ENCODE measurements at regions not wholly inside any gene's neighbourhood (a gene's known extent, or its start where the extent isn't known, plus 50 kb on each side); places are given as distances from the start of the nearest gene placed in this dataset.

DNA sequence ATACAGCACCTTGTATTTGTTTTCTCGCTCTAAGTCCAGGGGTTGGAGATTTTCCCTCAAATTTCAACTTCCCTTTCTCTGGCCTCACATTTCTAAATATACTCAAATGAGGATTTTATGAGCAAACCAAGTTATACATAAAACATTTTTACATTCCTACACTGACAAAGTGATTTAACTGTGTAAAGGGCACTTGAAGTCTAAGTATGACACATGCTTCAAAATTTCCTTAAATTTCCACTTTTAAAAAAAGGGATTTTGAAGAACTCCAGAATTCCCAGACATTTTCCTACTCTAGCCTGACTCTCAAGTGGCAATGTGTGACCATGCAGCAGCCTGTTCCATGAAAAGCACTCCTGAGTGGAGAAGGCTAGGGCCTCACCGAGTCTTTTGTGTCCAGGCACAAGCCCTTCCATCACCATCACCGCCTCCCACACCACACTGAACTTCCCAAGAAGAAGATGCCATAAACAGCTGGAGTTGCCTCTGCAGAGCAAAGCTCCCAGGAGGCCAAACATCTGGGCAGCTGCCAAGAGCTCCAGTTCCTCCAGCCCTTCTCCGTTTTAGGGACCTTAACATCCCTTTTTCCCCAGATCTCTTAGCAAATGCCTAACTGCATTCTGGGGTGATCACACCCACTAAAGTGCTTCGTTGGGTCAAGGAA is 68.9 kb downstream of the NCR2 start:
- DNase-seq = no peak

DNA sequence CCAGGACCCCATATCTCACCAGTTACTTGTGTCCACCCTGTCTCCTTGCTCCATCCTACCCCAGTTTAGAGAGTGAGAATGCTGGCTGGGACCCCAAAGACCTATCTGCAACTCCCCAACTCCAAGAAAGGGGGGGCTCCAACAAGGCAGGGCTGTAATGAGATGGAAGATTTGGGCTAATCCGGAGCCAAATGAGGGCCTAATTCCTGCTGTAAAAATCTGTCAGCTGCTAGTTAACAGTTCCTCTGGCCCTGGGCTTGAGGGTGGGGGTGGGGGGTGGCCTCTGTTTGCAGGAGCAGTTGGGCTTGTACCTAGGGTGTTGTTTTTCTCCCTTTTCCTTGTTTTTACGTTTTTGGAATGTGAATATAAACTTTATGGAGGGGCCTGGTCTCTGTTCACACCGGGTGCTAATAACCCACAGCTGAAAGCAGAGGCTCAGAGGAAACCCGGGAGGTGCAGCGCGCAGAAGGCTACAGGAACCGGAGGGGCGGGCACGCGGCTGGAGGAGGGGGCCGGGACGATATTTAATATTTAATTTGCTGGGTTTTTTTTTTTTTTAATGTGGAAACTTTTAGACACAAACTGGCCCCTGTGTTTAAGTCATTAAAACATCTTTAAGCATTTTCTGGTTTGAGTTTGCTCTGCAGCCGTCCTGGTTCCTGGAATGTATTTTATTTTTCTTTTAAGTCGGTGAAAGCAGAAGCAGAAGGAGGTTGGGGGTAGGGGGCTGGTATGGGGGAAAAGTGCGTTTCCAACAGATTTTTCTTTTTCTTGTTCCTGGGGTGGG is 70.7 kb downstream of the NCR2 start:
- no peak for DNase-seq

DNA sequence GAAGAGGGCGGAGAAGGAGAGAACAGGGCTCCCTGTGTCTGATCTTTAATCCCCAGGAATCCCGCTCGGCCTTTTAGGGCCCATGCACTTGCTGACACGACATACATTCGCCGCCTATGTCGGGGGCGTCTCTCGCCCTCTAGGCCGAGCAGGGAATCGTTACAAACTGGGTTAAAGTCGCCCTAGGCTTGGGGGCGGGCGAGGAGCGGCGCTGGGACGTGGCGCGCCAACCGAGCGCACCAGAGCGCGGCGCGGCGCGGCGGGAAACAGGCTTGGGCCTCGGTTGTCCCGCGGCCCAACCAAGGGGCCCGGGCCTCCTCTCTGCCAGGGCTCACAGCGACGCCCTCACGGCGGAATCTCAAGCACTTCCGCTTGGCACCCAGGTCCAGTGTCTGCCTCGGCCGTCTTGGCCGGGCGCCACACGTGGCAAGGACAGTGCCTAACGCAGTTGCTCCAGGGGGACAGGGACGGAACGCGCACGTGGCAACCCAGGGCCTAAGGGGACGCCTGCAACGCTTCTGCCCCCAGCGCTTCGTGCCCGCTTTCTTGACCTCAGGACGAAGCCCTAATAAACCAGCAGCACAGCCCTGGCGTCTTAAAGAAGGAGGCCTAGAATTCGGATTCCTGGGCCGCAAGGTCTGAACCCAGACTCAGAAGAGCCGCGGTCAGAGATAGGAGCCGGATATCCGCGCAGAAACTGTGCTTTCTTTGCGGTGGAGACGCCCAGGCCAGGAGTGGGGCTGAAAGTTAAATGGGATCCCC is 71.5 kb downstream of the NCR2 start:
- no peak for DNase-seq

DNA sequence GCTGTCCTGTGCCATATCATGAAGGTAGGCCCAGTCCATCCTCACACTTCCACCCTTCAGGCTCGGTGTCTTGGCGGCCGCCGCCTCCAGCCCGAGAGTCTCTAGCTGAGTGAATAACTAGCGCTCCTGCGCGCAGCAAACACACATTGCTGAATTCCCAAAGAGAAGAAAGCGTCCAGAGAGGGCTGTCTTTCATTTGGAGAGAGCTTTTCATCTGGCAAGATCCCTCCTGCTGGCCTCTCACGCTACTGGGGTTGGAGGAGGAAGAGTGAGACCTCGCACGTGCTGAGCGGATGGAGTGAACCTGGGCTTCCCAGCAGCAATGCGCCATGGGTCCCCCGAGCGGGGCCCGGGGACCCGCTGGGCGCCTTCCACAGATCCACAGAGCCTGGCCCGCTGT is 73.2 kb downstream of the NCR2 start:
- no peak for DNase-seq

DNA sequence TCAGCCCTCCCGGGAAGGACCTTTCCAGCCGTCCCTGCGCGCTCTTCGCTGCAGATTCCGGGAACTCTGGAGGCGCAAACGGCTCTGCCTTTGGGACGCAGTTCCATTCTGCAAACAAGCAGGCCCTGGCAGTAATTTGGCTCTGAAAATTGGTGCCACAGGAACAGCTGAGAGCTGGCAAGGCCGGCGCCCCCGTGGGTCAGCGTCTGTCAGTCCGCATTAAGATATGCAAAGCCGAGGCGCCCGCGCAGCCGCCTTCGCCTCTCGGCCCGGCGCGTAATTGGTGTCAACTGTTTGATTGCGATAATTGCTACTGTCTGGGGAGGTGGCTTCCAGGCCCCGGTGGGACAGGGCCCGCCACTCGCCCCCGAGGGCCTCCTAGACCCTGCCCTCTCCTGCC is 73.6 kb downstream of the NCR2 start:
- DNase-seq = no peak

DNA sequence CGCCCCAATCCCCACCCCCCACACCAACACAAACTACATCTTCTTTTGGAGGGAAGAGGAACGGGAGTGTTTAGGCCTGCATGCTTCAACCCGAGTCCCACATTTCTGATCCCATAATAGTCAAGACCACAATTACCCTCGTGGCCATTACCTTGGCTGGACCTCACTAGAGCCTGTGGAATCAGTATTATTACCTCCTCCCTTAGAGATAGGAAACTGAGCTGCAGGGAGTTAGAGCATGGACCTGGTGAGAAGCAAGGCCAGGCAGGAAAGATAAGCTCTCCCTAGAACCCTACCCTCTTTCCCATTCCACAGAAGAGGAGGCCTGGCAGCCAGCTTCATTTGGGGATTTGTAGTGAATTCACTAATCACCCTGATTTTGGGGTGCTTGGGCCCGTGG is 74.1 kb downstream of the NCR2 start:
- no peak for DNase-seq

DNA sequence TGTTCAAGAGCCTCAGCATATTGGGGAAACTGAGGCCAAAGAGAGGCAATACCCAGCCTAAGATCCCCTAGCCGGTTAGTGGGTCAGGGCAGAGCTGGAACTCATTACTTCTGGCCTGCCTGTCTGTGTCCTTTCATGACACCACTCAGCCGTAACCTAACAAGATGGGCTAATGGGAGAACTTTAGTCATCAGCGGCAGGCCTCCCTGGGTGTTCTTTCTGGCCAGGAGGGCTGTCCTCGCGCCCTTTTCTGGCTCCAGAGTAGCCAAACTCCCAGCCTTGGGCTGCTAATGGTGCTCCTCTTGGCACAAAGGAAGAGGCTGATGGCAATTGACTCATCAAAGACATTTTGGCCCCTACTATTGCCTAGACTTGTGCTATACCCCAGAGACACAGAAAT is 76.6 kb downstream of the NCR2 start:
- no peak for DNase-seq

DNA sequence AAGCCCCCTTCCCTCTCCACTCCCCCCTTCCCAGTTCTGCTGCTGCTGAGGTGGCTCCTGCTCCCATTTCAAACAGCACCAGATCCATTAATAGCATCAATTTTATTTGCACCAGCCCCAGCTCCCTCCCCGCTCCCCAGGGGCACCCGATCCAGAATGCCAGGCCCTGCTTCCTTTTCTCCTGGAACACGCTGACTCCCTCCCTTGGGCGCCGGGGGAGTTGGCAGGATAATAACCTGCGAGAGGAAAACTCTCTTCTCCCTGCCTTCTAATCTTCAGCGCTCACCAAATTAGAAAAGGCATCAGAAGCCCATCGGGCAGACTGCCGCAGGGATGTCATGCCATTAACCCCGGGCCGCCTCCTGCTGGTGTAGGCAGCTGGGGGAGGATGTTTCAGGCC is 77.8 kb downstream of the NCR2 start:
- no peak for DNase-seq

DNA sequence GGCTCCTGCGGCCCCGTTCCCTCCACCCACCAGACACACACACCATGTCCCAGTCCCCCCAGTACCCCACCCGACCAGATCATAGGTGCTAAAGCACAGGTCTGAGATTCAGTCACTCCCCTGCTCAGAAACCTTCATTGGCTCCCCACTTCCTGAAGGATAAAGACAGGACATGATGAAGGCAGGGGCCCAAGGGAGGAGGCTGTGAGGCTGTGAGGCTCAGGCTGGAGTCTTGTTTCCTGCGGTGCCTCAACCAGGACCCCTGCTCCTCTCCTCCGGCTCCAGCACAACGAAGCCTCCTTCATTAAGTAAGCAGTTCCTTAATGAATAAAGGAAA is 81.1 kb downstream of the NCR2 start:
- no peak for DNase-seq

DNA sequence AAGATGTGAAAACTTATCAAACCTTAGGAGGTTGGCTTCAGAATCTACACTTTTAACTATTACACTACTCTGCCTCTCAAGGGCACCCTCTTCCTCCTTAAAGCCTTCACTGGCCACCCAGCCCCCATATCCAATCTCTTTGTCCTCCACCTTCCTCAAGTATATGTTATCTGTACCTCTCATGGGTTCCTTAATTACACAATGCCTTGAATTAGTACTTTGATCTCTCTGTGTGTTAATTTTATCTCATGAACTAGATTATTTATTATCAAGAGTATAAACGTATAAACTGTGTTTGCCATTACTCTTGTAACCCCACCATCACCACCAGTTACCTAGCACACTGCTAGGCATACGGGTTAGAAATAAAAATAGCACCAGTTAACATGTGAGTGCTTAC is 83.3 kb downstream of the NCR2 start:
- no peak for DNase-seq

DNA sequence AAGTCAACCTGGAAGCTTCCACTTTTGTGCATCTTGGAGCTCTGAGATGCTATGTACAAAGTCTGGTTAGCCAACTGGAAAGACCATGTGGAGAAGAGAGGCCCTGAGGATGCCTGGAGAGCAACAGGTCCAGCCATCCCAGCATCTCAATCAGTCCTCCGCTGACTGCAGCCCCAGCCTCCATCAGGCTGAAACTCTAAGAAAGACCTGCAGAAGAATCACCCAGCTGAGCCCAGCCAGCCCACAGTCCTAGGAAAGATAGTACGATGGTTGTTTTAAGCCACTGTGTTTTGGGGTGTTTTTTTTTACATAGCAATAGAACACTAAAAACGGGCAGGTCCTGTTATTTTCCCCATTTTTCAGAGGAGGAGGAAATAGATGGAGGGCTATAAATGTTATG is 84.0 kb downstream of the NCR2 start:
- no peak for DNase-seq

DNA sequence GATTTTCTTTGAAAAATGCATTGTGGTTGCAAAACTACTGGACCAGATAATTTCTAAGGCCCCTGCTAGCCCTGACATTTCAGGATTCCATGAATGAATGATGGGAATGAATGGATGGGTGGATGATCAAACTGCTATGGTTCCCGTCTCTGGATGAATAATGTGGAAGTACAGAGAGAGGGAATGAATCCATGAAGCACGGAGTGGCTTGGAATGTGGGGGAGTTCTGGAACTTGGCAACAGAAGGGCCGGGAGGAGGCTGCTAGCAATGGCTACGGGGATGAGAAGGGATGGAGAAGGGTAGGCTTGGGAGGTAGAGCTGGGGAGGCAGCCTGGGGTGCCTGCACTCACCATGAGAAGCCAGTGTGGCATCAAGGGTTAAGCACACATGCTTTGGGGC is 84.8 kb downstream of the NCR2 start:
- no peak for DNase-seq

DNA sequence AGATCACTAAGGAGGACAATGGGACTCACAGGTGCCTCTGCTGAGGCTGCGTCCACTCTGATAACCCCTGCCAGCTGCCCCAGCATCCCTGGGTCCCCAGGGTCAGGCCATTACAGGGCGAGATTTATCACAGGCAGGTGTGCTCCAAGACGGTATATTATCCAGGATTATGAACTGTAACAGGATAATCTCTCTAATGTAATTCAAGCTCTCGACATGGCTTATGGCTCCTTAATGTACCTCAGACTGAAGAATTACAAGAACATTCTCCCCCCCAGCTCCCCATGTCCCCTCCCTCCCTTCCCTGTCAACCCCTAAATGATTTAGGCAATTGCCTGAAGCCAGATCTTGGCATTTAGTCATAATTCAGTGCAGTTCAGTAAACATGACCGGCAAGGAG is 86.8 kb downstream of the NCR2 start:
- DNase-seq = peak; percentile 92

DNA sequence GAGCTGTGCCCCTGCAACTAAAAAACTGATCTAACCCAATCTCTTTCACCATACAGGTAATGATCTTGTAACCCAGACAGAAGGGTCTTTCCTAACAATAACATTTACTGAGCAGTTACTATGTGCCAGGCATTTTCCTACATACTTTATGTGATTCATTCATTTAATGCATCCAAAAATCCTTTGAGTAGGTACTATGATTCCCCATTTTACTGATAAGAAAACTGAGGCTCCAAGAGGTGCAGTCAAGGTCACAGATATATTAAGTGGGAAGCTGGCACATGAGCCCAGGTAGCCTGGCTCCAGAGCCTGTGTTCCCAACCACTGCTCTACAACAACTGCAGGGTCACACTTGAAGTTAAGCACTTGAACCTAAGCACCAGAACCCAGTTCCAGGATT is 87.6 kb downstream of the NCR2 start:
- no peak for DNase-seq

DNA sequence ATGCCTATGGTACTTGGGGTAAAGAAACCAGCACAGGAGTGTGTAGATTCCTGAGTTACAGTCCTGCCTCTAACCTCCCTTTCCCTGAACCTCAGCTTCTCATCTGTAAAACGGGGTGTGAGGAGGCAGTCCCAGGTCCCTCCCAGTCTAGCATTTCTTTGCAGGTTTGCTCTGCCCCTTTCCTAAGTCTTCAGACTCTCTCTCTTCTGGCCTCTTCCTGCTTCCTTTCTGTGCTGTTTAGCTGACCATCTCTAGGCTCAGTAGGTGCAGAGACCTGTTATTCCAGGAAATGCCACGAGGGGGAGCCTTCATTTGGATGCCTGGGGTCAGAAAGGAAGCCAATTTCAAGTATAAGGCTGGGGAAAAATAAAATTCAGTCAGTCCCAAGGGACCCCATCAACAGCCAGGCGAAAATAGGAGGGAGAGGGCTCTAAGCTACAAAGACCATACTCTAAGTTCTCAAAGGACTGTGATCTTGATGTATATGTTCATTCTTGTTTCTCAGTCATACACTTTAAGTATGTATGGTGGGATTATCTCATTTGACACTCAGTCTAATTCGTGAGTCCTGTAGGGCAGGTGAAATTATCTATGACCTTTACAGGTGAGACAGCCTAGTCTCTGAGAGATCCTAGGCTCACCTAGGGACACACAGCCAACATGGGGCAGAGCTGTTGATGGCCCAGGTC is 89.1 kb downstream of the NCR2 start:
- DNase-seq = peak; percentile 81

DNA sequence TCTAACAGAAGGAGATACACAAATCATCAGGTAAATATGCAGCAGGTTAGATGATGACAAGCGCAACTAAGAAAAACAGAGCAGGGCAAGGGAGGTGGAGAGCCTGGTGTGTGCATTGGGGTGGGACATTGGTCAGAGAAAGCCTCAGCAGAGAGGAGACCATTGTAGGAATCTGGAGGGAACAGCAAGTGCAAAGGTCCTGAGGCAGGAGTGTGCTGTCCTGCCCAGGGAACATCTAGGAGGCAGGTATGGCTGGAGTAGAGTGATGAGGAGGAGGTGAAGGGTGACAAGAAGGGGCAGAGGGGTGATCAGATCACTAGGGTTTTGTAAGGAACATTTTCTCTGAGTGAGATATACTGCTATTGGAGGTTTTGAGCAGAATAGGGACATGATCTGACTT is 90.1 kb downstream of the NCR2 start:
- no peak for DNase-seq

DNA sequence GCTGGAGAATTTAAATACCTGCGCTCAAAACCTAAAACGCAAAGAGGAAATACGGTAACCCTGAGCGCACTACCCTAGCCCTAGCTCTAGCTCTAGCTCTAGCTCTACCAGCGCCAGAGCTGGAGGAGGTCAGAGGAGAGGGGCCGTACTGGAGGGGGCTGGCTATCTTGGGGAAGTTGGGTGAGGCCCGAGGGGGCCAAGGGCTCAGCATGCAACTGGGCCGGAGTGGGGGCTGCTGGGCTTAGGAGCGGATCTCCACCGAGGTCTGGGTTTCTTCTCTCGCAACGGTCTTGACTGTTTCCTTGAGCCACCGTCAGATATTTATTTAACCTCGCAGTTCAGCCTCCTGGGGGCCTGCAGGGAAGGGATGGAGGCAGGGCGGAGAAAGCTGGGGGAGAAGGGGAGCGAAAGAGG is 91.0 kb downstream of the NCR2 start:
- peak; percentile 20 for DNase-seq

DNA sequence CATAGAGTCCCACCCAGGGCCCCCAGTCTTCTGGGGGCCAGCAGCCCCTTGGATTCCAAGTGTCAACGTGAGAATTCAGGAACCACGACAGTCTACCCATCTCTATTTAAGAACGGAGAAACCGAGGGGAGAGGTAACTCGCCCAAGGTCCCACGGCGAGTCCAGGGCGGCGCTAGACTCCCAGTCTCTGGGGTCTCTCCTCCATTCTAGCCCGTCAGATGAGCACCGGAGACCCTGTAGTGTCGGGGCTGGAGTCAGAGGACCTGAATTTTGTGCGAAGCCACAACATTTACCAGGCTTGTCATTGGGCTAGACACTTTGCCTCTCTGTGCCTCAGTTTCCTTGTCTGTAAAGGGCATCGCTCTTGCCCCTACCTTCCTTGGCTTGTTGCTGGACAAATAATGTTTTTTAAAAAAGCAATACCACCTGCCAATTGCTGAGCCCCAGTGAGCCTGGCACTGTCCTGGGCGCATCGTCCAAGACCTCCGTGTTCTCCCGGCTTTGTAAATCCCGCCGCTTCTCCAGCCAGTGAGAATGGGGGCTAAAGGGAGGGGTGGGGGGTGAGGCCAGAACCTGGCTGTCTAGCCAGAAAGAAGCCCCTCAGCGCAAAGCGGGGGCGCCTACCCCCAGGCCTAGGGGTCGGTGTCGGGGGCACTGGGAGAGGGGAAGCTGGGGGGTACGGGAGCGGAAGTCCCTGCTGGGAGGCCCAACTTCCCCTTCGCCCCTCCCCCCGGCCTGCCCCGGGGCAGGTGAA is 91.7 kb downstream of the NCR2 start:
- DNase-seq = no peak

DNA sequence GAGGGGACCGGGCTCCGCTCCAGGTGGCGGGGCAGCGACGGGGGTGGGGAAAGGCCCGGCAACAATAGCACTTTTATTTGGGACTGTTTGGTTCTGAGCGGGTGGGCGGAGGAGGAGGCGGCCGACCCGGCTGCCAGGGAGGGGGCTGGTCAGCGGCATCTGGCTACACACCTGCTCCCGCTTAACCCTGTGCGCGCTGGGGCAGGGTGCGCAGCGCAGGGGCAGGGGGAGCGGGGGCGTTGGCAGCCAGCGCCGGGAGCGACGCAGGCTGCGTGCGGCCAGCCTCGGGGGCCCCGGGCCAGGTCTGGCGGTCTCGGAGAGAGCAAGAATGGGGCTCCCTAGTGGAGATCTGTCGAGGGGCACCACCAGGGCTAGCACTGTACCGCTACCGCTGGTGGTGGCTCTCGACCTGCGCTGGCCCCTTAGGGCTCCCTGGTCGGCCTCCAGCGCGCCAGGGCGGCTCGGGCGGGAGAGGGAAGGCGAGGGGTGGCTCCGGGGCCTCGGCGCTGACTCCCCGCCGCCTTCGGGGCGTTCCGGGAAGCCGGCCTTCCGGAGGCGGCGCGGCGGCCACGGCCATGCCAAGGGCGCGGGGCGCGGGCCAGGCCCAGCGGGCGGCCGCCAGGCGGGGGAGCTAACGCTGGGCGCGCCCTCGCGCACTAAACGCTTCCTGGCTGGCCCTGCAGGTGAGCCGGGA is 92.4 kb downstream of the NCR2 start:
- DNase-seq = peak; percentile 89

DNA sequence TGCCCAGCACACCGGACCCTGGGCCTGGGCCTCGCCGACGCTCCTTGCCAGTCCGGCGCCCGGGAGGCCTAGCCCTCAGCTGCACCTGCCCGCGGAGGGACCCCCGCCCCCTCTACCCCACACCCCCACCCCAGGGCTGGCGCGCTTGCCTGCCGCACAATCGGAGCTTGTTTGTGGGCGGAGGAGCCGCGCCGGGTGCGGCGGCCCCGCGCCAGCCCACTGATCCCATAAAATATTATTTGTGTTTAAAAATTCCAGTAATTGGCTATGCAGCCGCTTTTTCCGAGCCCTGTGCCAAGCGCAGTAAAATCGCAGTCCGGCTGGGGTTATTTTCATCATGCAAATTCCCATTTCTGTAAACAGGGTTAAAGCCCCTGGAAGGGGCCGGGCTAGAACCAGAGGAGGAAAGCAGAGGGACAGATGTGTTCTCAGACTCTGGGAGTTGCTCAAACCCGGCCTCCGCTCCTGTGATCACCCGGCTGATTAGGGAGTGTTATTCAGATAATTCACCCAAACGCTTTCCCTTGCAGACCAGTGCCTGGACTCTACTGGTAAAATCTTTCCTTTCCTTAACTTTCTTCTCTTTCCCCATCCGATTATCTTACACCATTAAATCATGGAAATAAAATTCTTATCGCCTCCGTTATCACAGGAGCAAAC is 93.1 kb downstream of the NCR2 start:
- peak; percentile 60 for DNase-seq

DNA sequence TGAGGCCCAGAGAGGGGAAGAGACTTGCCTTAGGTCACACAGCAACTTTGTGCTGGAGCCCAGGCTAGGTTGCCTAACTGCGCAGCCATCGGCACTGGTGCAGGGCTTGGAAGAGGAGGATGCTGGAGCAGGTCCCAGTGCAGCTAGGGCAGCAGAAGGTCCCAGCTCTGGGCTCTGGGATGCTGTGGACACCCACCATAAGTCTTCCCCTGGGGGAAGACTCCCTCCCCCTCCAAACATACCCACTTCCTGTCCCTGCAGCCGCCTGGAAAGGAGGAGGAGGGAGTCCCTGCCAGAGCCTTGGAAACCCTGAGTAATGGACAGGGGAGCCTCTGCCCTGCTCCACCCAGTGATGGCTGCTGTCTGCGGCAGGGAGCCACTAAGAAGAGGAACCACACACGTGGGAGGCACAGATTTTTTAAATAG is 93.6 kb downstream of the NCR2 start:
- DNase-seq = peak; percentile 72

Measured in NCI-H146 (cell line).